ENCODE measurements at regions not wholly inside any gene's neighbourhood (a gene's known extent, or its start where the extent isn't known, plus 50 kb on each side); places are given as distances from the start of the nearest gene placed in this dataset.

GRCh38 chr20:57109571-57109953 lies 156.9 kb downstream of the BMP7 start:
- TF ChIP-seq, protein P1, sequence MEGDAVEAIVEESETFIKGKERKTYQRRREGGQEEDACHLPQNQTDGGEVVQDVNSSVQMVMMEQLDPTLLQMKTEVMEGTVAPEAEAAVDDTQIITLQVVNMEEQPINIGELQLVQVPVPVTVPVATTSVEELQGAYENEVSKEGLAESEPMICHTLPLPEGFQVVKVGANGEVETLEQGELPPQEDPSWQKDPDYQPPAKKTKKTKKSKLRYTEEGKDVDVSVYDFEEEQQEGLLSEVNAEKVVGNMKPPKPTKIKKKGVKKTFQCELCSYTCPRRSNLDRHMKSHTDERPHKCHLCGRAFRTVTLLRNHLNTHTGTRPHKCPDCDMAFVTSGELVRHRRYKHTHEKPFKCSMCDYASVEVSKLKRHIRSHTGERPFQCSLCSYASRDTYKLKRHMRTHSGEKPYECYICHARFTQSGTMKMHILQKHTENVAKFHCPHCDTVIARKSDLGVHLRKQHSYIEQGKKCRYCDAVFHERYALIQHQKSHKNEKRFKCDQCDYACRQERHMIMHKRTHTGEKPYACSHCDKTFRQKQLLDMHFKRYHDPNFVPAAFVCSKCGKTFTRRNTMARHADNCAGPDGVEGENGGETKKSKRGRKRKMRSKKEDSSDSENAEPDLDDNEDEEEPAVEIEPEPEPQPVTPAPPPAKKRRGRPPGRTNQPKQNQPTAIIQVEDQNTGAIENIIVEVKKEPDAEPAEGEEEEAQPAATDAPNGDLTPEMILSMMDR (IDR thresholded peaks at IDR 0.05; ENCODE audit: poor library complexity, severe bottlenecking), result no peak
- no peak for TF ChIP-seq POLR2AphosphoS5 (IDR thresholded peaks at IDR 0.05)
- no peak for TF ChIP-seq EP300 (conservative IDR thresholded peaks at IDR 0.05; ENCODE audit: poor library complexity, severe bottlenecking)
- TF ChIP-seq RAD21 (conservative IDR thresholded peaks at IDR 0.05), result no peak
- no peak for TF ChIP-seq EZH2 (IDR thresholded peaks at IDR 0.05; ENCODE audit: borderline replicate concordance, insufficient read depth, low read length, poor library complexity, severe bottlenecking)
